ENCODE measurements at regions not wholly inside any gene's neighbourhood (a gene's known extent, or its start where the extent isn't known, plus 50 kb on each side); places are given as distances from the start of the nearest gene placed in this dataset.

- H3K27ac ChIP-seq (ENCODE audit: low read depth, low read length, poor library complexity, severe bottlenecking) = no peak overlapping the region
- intact Hi-C loops (cut with micrococcal nuclease; ENCODE audit: unreplicated experiment) = no loop called here
- no peaks in the 10 kb centered on the region for H3K79me2 ChIP-seq (ENCODE audit: insufficient read depth, low read depth, low read length)
- ChIA-PET POLR2A (no interaction called here), CTCF (ENCODE audit: unreplicated experiment) (no interaction called here)
- no peaks in the 10 kb centered on the region for H3K9me3 ChIP-seq (ENCODE audit: low read length)
- TF ChIP-seq CTCF (conservative IDR thresholded peaks at IDR 0.05; ENCODE audit: low read length) = no peak
- TF ChIP-seq EZH2phosphoT487 (IDR thresholded peaks at IDR 0.05; ENCODE audit: borderline replicate concordance, low read depth, low read length) = no peak
- no peaks in the 10 kb centered on the region for H3K9me2 ChIP-seq (ENCODE audit: insufficient read depth, low read length)
- H3K4me1 ChIP-seq (ENCODE audit: insufficient read depth, low read length, poor library complexity, severe bottlenecking) = no peaks in the 10 kb centered on the region
- no peak overlapping the region for H3K4me2 ChIP-seq (ENCODE audit: low read length)
- H3K36me3 ChIP-seq (ENCODE audit: insufficient read depth, low read length) = no peaks in the 10 kb centered on the region
- BruUV-seq (replicated peaks) = no TSS peak
- no peaks in the 10 kb centered on the region for H4K20me1 ChIP-seq (ENCODE audit: insufficient read depth, low read length)
- H2AFZ ChIP-seq (ENCODE audit: low read length) = no peak overlapping the region
- no peak overlapping the region for H3K4me3 ChIP-seq (ENCODE audit: low read depth, low read length, poor library complexity, severe bottlenecking)
- DNase-seq (ENCODE audit: low spot score) = no peak
These were observed 69.6 kb downstream of the SPANXN4 start for GRCh38 chrX:143095321-143095720.

- Histone ChIP-seq H3K79me2 (ENCODE audit: insufficient read depth, low read depth, low read length) (no peaks in the 10 kb centered on the region), H3K36me3 (ENCODE audit: insufficient read depth, low read length) (no peaks in the 10 kb centered on the region), H3K9me2 (ENCODE audit: insufficient read depth, low read length) (no peaks in the 10 kb centered on the region), H3K4me2 (ENCODE audit: low read length) (no peak overlapping the region), H3K27ac (ENCODE audit: low read depth, low read length, poor library complexity, severe bottlenecking) (no peak overlapping the region), H3K4me1 (ENCODE audit: insufficient read depth, low read length, poor library complexity, severe bottlenecking) (no peaks in the 10 kb centered on the region), H2AFZ (ENCODE audit: low read length) (no peak overlapping the region), H3K9me3 (ENCODE audit: low read length) (no peaks in the 10 kb centered on the region), H4K20me1 (ENCODE audit: insufficient read depth, low read length) (no peaks in the 10 kb centered on the region), H3K4me3 (ENCODE audit: low read depth, low read length, poor library complexity, severe bottlenecking) (no peak overlapping the region)
- CTCF ChIA-PET (ENCODE audit: unreplicated experiment) = no interaction called here
- intact Hi-C loops (cut with micrococcal nuclease; ENCODE audit: unreplicated experiment) = no loop called here
- POLR2A ChIA-PET = no interaction called here
- TF ChIP-seq EZH2phosphoT487 (IDR thresholded peaks at IDR 0.05; ENCODE audit: borderline replicate concordance, low read depth, low read length) (no peak), CTCF (conservative IDR thresholded peaks at IDR 0.05; ENCODE audit: low read length) (no peak)
- no peak for DNase-seq (ENCODE audit: low spot score)
- BruUV-seq (replicated peaks) = no TSS peak
These were observed 68.8 kb downstream of the SPANXN4 start for GRCh38 chrX:143094417-143095023.

Measured in OCI-LY7 (cell line).